ENCODE measurements at regions not wholly inside any gene's neighbourhood (a gene's known extent, or its start where the extent isn't known, plus 50 kb on each side); places are given as distances from the start of the nearest gene placed in this dataset.
A peak's percentile ranks its signal among the peaks of the same experiment; 100 is the strongest.

GRCh38 chr6:148249679-148250375 lies 92.8 kb upstream of the SASH1 start:
- H3K4me3 Mint-ChIP-seq (ENCODE audit: unreplicated experiment) = no peak overlapping the region
- H3K27ac Mint-ChIP-seq (ENCODE audit: unreplicated experiment) = no peak overlapping the region
- peaks cover 24% of the 10 kb centered on the region for H3K4me1 Mint-ChIP-seq (ENCODE audit: unreplicated experiment)
- H3K27me3 Mint-ChIP-seq (ENCODE audit: unreplicated experiment) = no peaks in the 10 kb centered on the region
- DNase-seq (ENCODE audit: extremely low spot score, unreplicated experiment) = no peak
- TF ChIP-seq CTCF (IDR thresholded peaks at IDR 0.05) = no peak
- H3K36me3 Mint-ChIP-seq (ENCODE audit: unreplicated experiment) = no peaks in the 10 kb centered on the region
- H3K9me3 Mint-ChIP-seq (ENCODE audit: unreplicated experiment) = peaks cover 3% of the 10 kb centered on the region

- H3K9me3 Mint-ChIP-seq (ENCODE audit: unreplicated experiment) = peaks cover 3% of the 10 kb centered on the region
- no peak overlapping the region for H3K4me3 Mint-ChIP-seq (ENCODE audit: unreplicated experiment)
- TF ChIP-seq CTCF (IDR thresholded peaks at IDR 0.05) = peak; percentile 63
- H3K27me3 Mint-ChIP-seq (ENCODE audit: unreplicated experiment) = no peaks in the 10 kb centered on the region
- no peaks in the 10 kb centered on the region for H3K36me3 Mint-ChIP-seq (ENCODE audit: unreplicated experiment)
- H3K27ac Mint-ChIP-seq (ENCODE audit: unreplicated experiment) = no peak overlapping the region
- peaks cover 14% of the 10 kb centered on the region for H3K4me1 Mint-ChIP-seq (ENCODE audit: unreplicated experiment)
- DNase-seq (ENCODE audit: extremely low spot score, unreplicated experiment) = no peak
Observed at GRCh38 chr6:148250975-148251685, 91.5 kb upstream of the SASH1 start.

- H3K36me3 Mint-ChIP-seq (ENCODE audit: unreplicated experiment) = no peaks in the 10 kb centered on the region
- peaks cover 11% of the 10 kb centered on the region for H3K4me1 Mint-ChIP-seq (ENCODE audit: unreplicated experiment)
- no peak overlapping the region for H3K4me3 Mint-ChIP-seq (ENCODE audit: unreplicated experiment)
- H3K9me3 Mint-ChIP-seq (ENCODE audit: unreplicated experiment) = peaks cover 3% of the 10 kb centered on the region
- H3K27me3 Mint-ChIP-seq (ENCODE audit: unreplicated experiment) = no peaks in the 10 kb centered on the region
- TF ChIP-seq CTCF (IDR thresholded peaks at IDR 0.05) = no peak
- DNase-seq (ENCODE audit: extremely low spot score, unreplicated experiment) = no peak
- H3K27ac Mint-ChIP-seq (ENCODE audit: unreplicated experiment) = no peak overlapping the region
Observed at GRCh38 chr6:148251891-148252290, 90.7 kb upstream of the SASH1 start.

GRCh38 chr6:148257810-148258209 lies 84.8 kb upstream of the SASH1 start:
- Mint-ChIP-seq H3K36me3 (ENCODE audit: unreplicated experiment) (no peaks in the 10 kb centered on the region), H3K27ac (ENCODE audit: unreplicated experiment) (no peak overlapping the region), H3K4me1 (ENCODE audit: unreplicated experiment) (no peaks in the 10 kb centered on the region), H3K4me3 (ENCODE audit: unreplicated experiment) (no peak overlapping the region), H3K9me3 (ENCODE audit: unreplicated experiment) (peaks cover 3% of the 10 kb centered on the region), H3K27me3 (ENCODE audit: unreplicated experiment) (no peaks in the 10 kb centered on the region)
- no peak for TF ChIP-seq CTCF (IDR thresholded peaks at IDR 0.05)
- no peak for DNase-seq (ENCODE audit: extremely low spot score, unreplicated experiment)

GRCh38 chr6:148258868-148259267 lies 83.8 kb upstream of the SASH1 start:
- no peak for TF ChIP-seq CTCF (IDR thresholded peaks at IDR 0.05)
- H3K9me3 Mint-ChIP-seq (ENCODE audit: unreplicated experiment) = peaks cover 3% of the 10 kb centered on the region
- no peaks in the 10 kb centered on the region for H3K4me1 Mint-ChIP-seq (ENCODE audit: unreplicated experiment)
- no peak overlapping the region for H3K4me3 Mint-ChIP-seq (ENCODE audit: unreplicated experiment)
- DNase-seq (ENCODE audit: extremely low spot score, unreplicated experiment) = no peak
- no peaks in the 10 kb centered on the region for H3K36me3 Mint-ChIP-seq (ENCODE audit: unreplicated experiment)
- H3K27me3 Mint-ChIP-seq (ENCODE audit: unreplicated experiment) = no peaks in the 10 kb centered on the region
- no peak overlapping the region for H3K27ac Mint-ChIP-seq (ENCODE audit: unreplicated experiment)

Data from osteocyte (in vitro differentiated cells).